ENCODE measurements at regions not wholly inside any gene's neighbourhood (a gene's known extent, or its start where the extent isn't known, plus 50 kb on each side); places are given as distances from the start of the nearest gene placed in this dataset.
A peak's percentile ranks its signal among the peaks of the same experiment; 100 is the strongest.
"Not testable (repeated sequence)": the region's sequence is repeated elsewhere in the genome, so short reads cannot be mapped to it uniquely, and the experiment has no call there.

DNA sequence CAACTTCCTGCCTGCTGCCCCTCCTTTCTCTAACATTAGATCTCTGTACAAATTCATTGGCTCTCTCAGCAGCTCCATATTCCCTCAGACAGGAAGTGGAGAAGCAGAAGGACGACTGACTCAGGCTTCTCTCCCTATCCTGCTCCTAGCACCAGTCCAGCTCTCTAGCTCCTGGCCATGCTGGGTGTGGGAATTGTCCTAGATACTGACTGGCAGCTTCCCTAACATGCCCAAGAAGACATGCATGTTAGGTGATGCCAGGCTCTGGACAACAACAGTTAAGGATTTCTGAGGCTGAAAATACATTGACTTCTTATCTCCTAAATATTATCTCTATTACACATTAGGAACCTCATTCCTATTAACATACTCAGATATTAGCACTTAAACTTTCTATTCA is 292.9 kb downstream of the IKZF2 start:
- DNase-seq, result no peak

DNA sequence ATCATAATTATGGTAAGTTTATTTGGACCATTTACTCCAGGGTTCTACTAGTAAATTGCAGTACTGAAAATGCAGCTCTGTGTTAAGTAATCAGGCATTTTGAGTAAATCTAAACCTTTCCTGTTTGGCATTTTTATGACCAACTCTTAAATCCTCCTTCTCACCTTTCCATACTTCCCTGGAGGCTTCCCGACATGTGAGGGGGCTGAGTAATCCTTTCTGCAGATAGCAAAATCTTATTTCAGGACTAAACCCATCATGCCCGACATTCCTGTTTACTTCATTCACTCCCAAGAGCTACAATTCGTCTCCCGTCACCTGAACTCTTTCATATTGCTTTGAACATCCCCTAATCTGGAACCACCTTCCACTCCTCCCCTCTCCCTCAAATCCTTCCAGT is 296.6 kb downstream of the IKZF2 start:
- no peak for DNase-seq

DNA sequence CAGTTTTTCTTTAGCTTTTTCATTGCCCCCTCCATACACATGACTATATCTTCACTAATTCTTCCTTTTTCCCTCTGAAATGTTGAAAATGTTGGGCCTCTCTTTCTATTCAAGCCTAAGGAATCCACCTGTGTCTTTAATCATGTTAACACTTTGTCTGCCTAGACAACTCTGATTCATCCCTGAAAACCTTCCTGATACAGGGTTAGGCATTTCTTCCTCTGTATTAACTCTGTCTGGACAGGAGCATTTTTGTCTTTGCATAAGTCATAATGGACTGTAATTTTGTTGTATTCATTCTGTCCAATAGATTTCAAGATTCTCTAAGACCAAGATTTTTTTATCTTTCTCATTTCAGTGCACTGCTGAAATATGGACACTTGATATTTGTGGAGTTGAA is 297.3 kb downstream of the IKZF2 start:
- no peak for DNase-seq

DNA sequence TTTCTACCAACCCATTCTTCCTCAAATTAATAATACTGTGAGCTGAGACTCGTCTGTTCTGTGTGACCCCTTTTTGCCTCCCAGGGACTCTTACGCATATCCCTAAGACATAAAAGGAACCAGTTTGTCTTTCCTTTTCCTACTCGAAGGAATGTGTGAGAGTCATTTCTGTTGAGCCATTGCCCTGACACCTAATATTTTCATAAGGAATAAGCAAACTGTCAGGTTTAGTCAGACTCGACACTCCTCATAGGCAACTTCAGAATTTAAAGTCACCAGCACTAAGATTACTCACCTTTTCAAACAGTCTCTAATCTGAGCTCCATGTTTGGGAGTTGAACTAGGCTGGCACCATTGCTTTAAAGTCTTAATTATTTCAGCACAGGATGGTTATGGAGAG is 305.5 kb downstream of the IKZF2 start:
- no peak for DNase-seq

DNA sequence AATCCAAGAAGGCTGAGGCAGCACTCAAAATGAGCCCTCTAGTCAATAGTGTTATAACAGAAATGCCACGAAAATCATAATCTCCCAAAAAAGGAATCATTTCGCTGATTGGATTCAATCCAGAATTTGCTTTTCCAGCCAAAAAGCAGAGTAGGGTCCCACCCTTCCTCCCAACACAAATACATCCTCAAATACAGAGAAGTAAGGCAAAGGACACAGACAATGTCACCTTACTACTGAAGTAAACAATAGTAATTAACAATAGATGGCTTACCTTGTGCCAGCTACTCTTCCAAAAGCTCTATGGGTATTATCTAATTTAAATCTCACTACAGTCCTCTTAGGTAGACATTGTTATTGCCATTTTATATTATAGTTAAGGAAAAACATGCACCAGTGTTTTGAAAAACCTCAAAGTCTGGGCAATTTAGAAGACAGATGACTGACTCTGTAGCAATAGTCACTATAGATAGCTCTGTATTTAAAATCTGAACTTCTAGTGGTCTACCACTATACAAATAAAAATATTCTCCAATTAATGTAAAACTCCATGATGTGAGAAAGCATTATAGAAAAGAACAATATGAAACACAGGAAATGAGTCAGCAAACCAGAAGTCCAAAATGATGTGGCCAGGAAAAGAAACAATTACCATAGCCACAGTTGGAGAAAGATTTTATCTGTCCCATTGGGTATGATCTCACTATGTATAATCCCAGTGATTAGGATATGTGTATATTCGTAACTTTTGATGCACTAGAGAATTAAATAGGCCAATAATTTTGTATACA is 305.0 kb upstream of the ERBB4 start:
- DNase-seq, result no peak

DNA sequence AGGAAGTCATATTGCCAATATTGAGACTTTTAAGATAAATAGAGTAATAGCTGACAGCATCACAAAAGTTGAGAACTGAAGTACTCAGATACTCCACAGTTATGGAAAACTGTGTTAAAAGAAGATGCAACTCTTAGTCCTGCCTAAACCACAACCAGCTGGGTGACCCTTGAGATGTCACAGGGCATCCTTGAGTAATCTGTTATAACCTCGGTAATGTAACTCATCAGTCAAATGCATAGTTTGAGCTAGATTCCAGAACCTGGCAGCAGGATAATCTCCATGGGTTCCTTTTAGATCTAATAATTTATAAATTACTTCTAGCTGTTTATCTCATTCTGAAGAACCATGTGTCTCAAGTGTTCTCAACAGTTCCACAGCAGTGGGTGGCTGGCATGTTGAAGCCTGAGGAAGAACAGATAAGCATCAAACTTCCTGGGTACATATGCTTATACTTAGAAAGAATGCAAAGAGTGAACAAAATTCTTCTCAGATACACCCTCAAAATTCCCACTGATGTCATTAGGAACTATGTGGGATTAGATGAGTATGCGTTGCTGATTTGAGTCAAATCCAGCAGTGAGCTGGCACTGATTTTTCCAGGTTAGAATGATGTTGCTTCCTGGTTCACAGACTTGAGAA is 304.1 kb upstream of the ERBB4 start:
- no peak for DNase-seq

DNA sequence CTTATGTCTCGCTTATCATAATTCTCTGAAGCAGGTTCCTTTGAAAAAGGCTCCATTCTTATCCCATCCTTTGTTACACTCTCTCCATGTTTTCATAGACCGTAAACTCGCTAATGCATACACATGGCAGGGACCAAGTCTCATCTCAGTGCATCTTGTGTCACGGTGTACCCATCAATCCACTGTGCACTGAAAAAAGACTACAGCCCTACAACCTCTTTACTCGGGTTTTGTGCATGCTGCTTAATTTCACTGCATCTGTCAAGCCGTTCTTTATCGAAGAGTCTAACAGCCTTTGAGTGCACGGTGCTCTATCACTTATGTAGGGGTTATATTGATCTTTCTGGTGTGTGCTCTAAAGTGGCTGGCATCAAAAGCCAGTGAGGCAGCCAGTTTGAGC is 302.9 kb upstream of the ERBB4 start:
- no peak for DNase-seq

DNA sequence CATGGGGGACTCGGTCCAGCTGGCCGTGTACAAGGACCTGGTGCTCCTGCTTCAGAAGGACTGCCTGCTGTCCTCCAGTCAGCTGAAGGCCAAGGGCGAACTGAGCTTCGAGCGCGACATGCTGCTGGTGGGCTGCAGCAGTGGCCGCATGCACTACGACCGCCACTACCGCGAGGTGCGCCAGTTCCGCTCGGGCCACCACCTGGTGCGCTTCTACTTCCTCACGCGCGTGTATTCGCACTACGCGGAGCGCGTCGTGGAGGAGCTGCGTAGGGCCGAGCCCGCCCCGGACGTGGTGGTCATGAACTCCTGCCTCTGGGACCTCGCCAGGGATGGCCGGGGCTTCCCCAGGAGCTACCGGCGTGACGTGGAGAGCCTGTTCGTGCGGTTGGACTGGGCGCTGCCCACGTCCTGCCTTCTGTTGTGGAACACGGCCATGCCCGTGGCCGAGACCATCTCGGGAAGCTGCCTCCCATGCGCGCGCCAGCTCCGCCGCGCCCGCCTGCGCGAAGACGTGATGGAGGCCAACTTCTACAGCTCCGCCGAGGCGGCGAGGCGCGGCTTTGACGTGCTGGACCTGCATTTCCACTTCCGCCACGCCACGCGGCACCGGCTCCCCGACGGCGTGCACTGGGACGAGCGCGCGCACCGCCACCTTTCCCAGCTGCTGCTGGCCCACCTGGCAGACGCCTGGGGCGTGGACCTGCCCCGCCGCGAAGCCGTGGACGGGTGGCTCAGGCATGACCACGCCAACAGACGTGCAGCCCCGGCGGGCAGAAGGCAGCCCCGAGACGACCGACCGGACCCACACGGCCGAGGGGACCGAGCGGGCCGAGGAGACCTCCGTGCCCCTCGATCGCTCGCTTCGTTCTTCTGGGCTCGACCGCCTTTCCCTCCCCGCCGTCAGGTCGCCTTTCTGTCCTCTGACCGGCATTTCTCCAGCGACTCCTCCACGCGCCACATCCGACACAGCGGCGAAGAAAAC is 293.9 kb upstream of the ERBB4 start:
- DNase-seq, result no peak

DNA sequence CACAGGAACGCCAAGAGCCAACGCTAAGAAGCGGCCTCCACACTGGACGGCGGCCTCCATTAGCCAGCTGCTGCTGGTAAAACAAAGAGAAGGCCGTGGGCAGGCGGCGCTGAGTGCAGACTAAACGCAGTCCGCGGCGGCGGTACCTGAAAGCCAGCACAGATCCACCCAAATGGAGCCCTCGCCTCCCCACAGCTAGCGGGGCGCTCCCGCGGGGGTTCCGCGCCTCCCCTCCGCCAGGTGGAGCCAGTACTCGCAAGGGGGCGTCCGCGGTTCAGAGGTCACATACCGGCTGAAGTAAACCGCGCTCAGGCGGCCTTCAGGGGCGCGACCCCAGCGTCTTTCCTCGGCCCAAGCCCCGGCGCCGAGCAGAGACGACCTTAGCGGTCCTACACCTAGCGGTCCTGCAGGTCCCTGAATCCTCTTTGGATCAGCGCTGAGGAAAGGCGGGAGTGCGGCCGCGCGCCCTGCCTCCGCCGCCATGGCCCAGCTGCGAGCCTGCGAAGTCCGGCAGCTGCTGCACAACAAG is 293.1 kb upstream of the ERBB4 start:
- no peak for DNase-seq

DNA sequence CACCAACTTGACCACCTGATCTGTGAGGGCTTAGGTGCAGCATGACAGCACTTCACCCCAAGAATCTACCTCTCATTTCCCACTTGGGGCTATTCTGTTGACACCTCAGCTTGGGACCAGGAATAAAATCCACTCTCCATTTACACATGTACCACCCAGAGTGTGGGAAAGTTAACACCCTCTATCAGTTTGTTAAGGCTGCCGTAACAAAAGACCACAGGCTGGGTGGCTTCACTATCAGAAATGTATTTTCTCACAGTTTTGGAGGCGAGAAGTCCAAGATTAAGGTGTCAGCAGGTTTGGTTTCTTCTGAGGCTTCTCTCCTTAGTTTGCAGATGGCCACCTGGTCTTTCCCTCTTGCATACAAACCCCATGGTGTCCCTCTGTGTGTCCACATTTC is 277.7 kb upstream of the ERBB4 start:
- peak; percentile 40 for DNase-seq

DNA sequence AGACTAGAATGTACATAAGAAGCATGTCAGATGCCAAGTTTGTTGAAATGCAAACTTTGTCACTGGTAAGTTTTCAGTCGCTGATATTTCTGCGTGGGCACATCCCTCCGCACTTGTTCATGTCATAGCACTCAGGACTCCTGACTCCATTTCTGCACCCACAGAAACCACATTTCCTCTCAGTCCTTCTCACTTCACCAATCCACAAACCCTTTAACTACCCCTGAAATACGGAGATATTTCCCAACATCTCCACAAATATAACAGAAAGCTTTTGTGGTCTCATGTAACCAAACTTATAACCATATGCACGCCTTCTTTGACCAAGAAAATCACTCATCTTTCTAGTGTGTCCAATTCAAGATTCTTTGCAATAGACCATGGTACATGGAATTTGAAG is 276.9 kb upstream of the ERBB4 start:
- DNase-seq, result peak; percentile 48

DNA sequence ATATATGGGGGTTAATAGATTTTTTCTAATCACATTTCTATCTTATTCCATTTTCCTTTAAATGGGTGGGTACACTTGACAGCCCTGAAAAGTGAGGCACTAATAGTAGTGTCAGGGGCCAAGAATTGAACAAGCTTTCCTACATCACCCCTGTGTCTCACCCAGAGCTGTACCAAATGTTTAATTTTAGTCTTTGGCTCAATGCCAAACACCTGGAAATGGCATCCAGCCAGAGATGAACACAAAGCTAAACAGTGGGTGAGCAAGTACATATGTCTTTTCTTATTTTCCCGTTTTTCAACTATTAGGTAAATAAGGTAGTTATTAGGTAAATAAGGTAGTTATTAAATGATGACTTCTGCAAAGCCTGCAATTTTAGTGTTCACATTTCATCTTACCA is 276.3 kb upstream of the ERBB4 start:
- DNase-seq, result peak; percentile 76

DNA sequence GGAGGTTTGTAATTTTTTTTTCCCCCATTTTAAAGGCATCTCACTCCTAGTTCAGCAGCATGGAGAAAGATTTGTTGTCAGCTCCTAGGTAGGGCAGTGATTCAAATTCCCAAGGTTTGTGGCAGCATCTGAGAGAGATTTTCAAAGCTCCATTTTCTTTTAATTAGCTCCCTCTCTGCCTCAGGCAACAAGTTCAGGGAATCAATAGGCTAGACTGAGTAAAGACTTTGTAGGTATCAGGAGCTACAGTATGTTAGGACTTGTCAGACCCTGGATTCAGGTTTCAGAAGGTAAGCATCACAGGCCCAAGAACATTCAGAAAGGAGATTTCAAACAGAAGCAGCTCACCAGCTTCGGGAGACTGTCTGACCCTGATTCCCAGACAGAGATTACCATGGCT is 273.3 kb upstream of the ERBB4 start:
- DNase-seq, result no peak

DNA sequence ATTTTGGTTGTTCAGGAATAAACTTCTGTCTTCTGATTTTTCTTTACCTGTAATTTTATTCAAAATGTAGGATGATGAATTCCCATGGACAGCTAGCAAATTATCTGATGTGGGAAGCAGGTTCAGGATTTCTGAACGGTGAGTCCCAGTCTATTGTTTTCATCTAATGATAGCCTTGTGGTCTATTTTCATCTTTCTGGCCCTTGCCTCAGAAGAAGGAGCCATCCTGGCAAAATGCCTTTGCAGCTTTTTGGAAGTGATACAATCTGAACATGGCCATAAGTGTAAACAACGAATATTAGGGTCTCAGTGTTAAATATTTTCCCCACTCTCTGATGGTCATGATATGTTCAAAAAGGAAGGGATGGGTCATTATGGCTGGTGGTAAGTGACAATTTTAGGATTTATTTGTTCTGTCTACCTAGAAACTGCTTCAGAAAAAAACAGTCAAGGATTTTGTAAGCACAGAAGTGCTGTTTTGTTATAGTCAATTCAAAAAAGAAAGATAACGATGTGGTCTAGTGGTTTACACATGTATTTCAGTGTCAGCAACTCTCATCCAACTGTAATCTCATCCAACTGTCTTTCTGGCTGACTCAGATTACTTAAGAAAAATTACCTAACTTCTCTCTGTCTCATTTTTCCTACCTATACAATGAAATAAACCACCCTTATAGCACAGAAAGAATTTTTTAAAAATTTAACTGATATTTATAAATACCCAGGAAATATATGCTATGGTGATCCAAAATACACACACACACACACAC is 272.6 kb upstream of the ERBB4 start:
- DNase-seq, result peak; percentile 55

DNA sequence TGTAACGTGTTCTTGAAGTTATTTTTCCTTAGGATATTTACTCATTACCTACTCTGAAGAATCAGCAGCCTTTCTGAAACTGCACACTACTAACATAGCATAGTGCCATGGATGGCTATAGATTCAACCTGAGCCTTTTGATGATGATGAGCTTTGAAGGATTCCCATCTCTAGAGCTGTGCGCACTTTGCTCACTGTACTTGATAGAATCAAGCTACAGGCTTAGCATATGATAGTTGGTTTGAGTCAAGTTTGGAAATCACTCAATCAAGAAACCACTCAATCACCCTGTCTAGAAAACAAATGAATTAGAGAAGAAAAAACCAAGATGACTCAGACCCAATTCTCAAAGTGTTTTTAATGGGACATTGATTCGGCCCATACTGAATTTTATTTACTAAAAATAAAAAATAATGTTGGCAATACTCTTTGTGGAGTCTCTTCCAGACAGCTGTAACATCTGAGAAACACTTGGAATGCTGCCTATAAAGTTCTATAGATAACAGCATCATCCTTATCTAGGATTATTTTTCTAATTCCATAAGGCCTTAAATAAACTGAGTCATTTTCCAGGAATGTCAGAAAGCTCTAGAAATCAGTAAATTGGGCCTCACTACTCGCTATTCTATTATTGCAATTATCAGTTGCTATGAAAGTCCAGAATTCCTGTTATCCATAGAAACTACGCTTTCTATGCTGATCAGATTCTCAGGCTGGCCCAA is 259.0 kb upstream of the ERBB4 start:
- no peak for DNase-seq

DNA sequence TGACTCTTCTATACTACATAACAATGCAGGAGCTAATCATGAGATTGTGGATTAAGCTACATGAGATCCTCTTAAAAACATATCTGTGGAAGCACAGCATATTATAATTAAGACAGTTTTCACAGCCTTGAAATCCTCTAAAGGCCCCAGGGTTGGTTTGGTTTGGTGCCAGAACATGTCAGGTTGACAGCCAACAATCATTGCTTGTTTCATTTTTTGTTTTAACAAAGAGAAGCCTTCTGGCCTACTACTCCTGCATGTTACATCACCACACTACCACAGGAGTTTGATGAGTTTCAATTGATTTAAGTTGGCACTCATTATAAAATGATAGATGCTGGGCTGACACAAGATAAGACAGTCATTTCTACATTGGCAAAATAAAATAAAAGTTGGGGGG is 255.9 kb upstream of the ERBB4 start:
- peak; percentile 6 for DNase-seq

DNA sequence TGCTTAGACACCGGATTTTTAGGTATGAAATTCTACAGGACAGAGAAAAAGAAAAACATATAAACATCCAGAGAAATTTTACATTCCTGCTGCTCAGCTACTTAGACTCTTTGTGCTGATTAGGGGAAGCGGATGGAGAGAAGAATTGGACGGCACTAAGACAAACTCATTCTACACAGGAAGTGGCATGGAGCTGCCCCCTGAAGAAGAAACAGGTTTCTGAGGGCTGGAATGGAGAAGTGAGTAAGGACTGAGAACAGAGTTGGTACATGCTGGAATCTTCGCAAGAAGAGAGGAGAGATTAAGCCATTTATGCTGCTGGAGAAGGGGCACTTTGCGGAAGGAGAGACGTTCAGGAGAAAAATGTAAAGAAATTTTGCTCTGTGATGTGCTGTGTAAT is 253.0 kb upstream of the ERBB4 start:
- no peak for DNase-seq

DNA sequence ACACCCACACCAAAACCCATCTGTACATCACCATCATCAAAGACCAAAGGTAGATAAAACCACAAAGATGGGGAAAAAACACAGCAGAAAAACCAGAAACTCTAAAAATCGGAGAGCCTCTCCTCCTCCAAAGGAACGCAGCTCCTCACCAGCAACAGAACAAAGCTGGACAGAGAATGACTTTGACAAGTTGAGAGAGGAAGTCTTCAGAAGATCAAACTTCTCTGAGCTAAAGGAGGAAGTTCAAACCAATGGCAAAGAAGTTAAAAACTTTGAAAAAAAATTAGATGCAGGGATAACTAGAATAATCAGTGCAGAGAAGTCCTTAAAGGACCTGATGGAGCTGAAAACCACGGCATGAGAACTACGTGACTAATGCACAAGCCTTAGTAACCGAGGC is 247.5 kb upstream of the ERBB4 start:
- not testable (repeated sequence) for DNase-seq

DNA sequence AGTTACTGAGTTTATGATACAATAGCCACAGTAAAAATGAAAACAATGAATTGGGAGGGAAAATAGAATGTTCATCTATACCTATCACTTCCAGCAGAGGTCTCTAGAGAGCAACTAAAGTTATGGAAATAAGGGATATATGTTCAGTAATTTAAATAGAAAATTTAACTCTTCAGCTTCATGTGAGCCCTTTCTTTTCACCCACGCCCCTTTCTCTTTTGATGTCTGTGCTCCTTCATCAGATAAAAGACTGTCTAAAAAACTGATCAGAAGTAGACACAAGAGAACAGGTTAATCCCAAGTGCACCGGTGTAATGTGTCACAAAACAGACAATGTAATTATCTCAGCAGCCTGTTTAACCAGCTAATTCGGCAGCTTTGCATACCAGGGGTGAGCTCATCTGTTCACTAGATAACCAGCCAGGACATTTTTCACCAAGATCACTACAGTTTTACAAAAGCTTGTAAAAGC is 238.5 kb upstream of the ERBB4 start:
- DNase-seq, result peak; percentile 40

DNA sequence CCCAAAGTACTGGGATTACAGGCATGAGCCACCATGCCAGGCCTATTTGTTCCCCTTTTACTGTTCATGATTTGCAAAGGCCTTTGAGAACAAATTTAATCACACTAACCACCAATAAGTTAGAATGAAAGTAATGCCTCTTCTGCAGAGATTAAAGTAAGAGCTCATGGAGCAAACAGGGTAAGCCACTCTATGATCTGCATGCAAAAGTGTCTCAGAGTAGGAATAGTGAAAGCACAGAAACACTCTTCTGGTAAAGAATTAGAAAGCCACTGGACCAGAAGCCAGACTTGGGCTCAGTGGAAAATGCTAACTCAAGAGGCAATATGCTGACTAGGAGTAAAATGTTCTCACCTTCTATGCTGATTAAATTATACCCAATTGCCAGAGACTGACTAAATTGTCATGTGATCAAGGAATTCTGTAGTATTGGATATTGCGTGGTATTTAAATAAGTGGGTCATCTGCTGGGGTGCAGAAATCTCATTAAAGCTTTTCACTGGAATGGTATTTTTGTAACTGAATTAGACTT is 235.3 kb upstream of the ERBB4 start:
- no peak for DNase-seq

DNA sequence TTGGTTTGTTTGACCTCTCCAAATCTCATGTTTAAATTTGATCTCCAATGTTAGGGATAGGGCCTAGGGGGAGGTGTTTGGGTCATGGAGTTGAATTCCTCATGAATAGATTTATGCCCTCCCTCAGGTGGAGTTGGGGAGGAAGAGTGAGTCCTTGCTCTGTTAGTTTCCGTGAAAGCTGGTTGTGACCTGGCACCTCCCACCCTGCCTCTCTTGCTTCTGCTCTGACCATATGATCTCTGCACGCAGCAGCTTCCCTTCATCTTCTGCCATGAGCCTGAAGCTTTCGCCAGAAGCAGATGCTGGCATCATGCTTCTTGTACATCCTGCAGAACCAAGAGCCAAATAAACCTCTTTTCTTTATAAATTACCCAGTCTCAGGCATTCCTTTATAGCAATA is 231.6 kb upstream of the ERBB4 start:
- DNase-seq, result no peak

Measured in RPMI8226 (cell line).